ENCODE measurements at regions not wholly inside any gene's neighbourhood (a gene's known extent, or its start where the extent isn't known, plus 50 kb on each side); places are given as distances from the start of the nearest gene placed in this dataset.

- TF ChIP-seq CTCF (conservative IDR thresholded peaks at IDR 0.05; ENCODE audit: low read length) = no peak
- TF ChIP-seq EZH2phosphoT487 (IDR thresholded peaks at IDR 0.05; ENCODE audit: borderline replicate concordance, low read depth, low read length) = no peak
Observed at GRCh38 chr3:80618295-80619256, 850.8 kb upstream of the ROBO1 start.
